Body of pancreas (tissue), 4 donors: ENCODE measurements at regions not wholly inside any gene's neighbourhood (a gene's known extent, or its start where the extent isn't known, plus 50 kb on each side); places are given as distances from the start of the nearest gene placed in this dataset.

ENCODE experiments used
- ATAC-seq: fragments of 150-250 bp; one replicate; pipeline ENCODE4 v1.9.1; 2016
- DNase-seq, 4 donors: peaks; one replicate each; pipeline ENCODE4 v3.0.0-alpha.2; 2019
- H3K27ac ChIP-seq, 4 donors: fragments of 200-600 bp; sonication (generic); 1 replicate in 3 of 4; 2 replicates in 1 of 4; pipeline versions ENCODE4 v1.5.1 to v1.6.1; 2016 to 2019; ENCODE audit warnings: mild to moderate bottlenecking in 1 of 4, mixed read lengths in 1 of 4, moderate library complexity in 1 of 4
- H3K27me3 ChIP-seq, 2 donors: fragments of 200-600 bp; sonication (generic); one replicate each; pipeline ENCODE4 v1.6.0; 2016; ENCODE audit warnings: mild to moderate bottlenecking in 1 of 2
- H3K36me3 ChIP-seq, 2 donors: fragments of 200-600 bp; sonication (generic); replicated peaks in 1 of 2; 2 replicates each; pipeline ENCODE4 v1.5.1; 2016; ENCODE audit warnings: low read depth in 2 of 2; ENCODE audit not compliant: insufficient read depth in 1 of 2
- H3K4me1 ChIP-seq: fragments of 200-600 bp; sonication (generic); one replicate; pipeline ENCODE4 v1.6.0; 2016
- H3K4me3 ChIP-seq, 2 donors: fragments of 200-600 bp; sonication (generic); 1 replicate in 1 of 2; 2 replicates in 1 of 2; pipeline ENCODE4 v1.5.1; 2016 to 2019
- H3K9me3 ChIP-seq, 3 donors: fragments of 200-600 bp; sonication (generic); 1 replicate in 2 of 3; 2 replicates in 1 of 3; pipeline ENCODE4 v1.5.1; 2016
- CTCF ChIP-seq, 7 experiments: fragments of 450-650 bp in 4 of 7; fragments of 200-600 bp in 3 of 7; sonication (generic) in 3 of 7; IDR thresholded peaks; one replicate each; pipeline ENCODE4 v1.5.1; 2016 to 2019; ENCODE audit warnings: antibody characterized with exemption in 7 of 7
- POLR2A ChIP-seq, 3 donors: fragments of 450-650 bp; IDR thresholded peaks; one replicate each; pipeline ENCODE4 v1.6.1; 2016; ENCODE audit warnings: antibody characterized with exemption in 3 of 3, mild to moderate bottlenecking in 2 of 3
- WGBS, 2 donors: methylation state at CpG; one replicate each; pipeline ENCODE4 v1.1.5; 2017; 5-methylcytosine and 5-hydroxymethylcytosine counted together
- intact Hi-C: fragments of 100-400 bp; cut with DNase I; formaldehyde crosslinking; loops from one replicate; pipeline ENCODE4 v1.15.1; 2023

GRCh38 chr4:35559559-35560365 lies 684.6 kb downstream of the ARAP2 start:
- Histone ChIP-seq H3K36me3 (no peaks in the 10 kb centered on the region), H3K27ac (no peak overlapping the region), H3K4me3 (no peak overlapping the region), H3K9me3 (peaks cover 0 to 7% (median 0%) of the 10 kb centered on the region in 3 donors), H3K4me1 (no peaks in the 10 kb centered on the region), H3K27me3 (no peaks in the 10 kb centered on the region)
- WGBS, 2 donors: 78 to 80% methylated on average over 11 to 19 of the region's 19 CpGs
- ATAC-seq: no peak
- intact Hi-C loops: no loop called here
- DNase-seq: no peak
- TF ChIP-seq POLR2A (IDR thresholded peaks at IDR 0.05) (no peak), CTCF (IDR thresholded peaks at IDR 0.05) (no peak)

- WGBS, 2 donors: 3 to 11% methylated on average over 2 of the region's 2 CpGs
- H3K4me3 ChIP-seq: no peak overlapping the region
- intact Hi-C loops: no loop called here
- H3K4me1 ChIP-seq: no peaks in the 10 kb centered on the region
- no peaks in the 10 kb centered on the region for H3K27me3 ChIP-seq
- H3K9me3 ChIP-seq: peaks cover 0 to 7% (median 0%) of the 10 kb centered on the region in 3 donors
- DNase-seq (no peak), ATAC-seq (no peak)
- no peak for TF ChIP-seq CTCF (IDR thresholded peaks at IDR 0.05)
- TF ChIP-seq POLR2A (IDR thresholded peaks at IDR 0.05): no peak
- H3K36me3 ChIP-seq: no peaks in the 10 kb centered on the region
- H3K27ac ChIP-seq: no peak overlapping the region
These were observed 681.5 kb downstream of the ARAP2 start for GRCh38 chr4:35562861-35563260.

GRCh38 chr4:35565640-35566039 lies 678.7 kb downstream of the ARAP2 start:
- DNase-seq (no peak), ATAC-seq (no peak)
- TF ChIP-seq CTCF (IDR thresholded peaks at IDR 0.05) (no peak), POLR2A (IDR thresholded peaks at IDR 0.05) (no peak)
- no peaks in the 10 kb centered on the region for H3K36me3 ChIP-seq
- WGBS, 2 donors: 74 to 80% methylated on average over 3 of the region's 3 CpGs
- H3K4me1 ChIP-seq: no peaks in the 10 kb centered on the region
- no peak overlapping the region for H3K4me3 ChIP-seq
- H3K27me3 ChIP-seq: no peaks in the 10 kb centered on the region
- intact Hi-C loops: no loop called here
- H3K9me3 ChIP-seq: no peaks in the 10 kb centered on the region
- no peak overlapping the region for H3K27ac ChIP-seq

GRCh38 chr4:35591035-35591434 lies 653.3 kb downstream of the ARAP2 start:
- Histone ChIP-seq H3K36me3 (no peaks in the 10 kb centered on the region), H3K4me3 (no peak overlapping the region), H3K27me3 (no peaks in the 10 kb centered on the region), H3K27ac (no peak overlapping the region), H3K9me3 (no peaks in the 10 kb centered on the region), H3K4me1 (no peaks in the 10 kb centered on the region)
- no peak for ATAC-seq
- intact Hi-C loops: no loop called here
- DNase-seq: no peak
- no peak for TF ChIP-seq CTCF (IDR thresholded peaks at IDR 0.05)
- TF ChIP-seq POLR2A (IDR thresholded peaks at IDR 0.05): no peak

- intact Hi-C loops: no loop called here
- DNase-seq: no peak
- Histone ChIP-seq H3K4me1 (no peaks in the 10 kb centered on the region), H3K27ac (no peak overlapping the region), H3K36me3 (no peaks in the 10 kb centered on the region), H3K9me3 (no peaks in the 10 kb centered on the region), H3K27me3 (no peaks in the 10 kb centered on the region), H3K4me3 (no peak overlapping the region)
- TF ChIP-seq POLR2A (IDR thresholded peaks at IDR 0.05): no peak
- no peak for TF ChIP-seq CTCF (IDR thresholded peaks at IDR 0.05)
- no peak for ATAC-seq
- 52 to 69% methylated on average over 3 of the region's 3 CpGs for WGBS, 2 donors
These were observed 640.1 kb downstream of the ARAP2 start for GRCh38 chr4:35604252-35604651.
